GM12892 (cell line): ENCODE measurements at regions not wholly inside any gene's neighbourhood (a gene's known extent, or its start where the extent isn't known, plus 50 kb on each side); places are given as distances from the start of the nearest gene placed in this dataset.

Experiments used
- POLR2A ChIP-seq: IDR thresholded peaks from 2 replicates; pipeline ENCODE4 v1.6.1; 2011; ENCODE audit warnings: low read depth, low read length, control low read depth
- POLR2AphosphoS5 ChIP-seq: IDR thresholded peaks from 2 replicates; pipeline ENCODE4 v1.6.1; 2011; ENCODE audit warnings: low read depth, low read length, control low read depth
- TAF1 ChIP-seq: IDR thresholded peaks from 2 replicates; pipeline ENCODE4 v1.6.1; 2011; ENCODE audit warnings: low read depth, mild to moderate bottlenecking, control low read depth, low read length, borderline replicate concordance

DNA sequence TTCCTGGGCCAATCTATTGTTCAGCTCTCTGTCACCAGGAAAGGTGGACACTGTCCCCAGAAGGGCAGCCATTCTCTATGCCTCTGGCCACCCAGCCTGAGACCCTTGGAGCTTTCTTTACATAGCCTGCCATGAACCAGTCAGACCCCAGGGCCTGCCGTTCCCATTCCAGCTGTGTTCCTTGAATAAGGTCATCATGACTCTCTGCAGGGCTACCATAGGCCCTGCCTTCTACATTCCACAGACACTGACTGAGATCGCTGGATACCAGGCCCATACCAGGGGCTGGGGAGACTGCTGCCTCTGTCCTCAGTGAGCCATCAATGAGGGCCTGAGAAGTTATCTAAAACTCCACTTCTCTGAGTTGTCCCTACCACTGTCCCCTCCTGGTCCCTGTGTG is 75.5 kb downstream of the SYNE3 start:
- no peak for TF ChIP-seq POLR2AphosphoS5
- TF ChIP-seq POLR2A: no peak
- no peak for TF ChIP-seq TAF1
